PC-9 (cell line): ENCODE measurements at regions not wholly inside any gene's neighbourhood (a gene's known extent, or its start where the extent isn't known, plus 50 kb on each side); places are given as distances from the start of the nearest gene placed in this dataset.

ENCODE experiments used
- BruUV-seq: library from RNA; stranded (reverse); fragments of 400-500 nt; replicated peaks from 2 replicates; lab custom pipeline; 2021; lab: Mats Ljungman, UMichigan
- CTCF ChIA-PET: fragments of 300-600 bp; sonication (Branson Sonifier 250); formaldehyde crosslinking; loops from one replicate; lab custom pipeline; 2022; ENCODE audit warnings: antibody characterized with exemption; lab: Charles Lee
- POLR2A ChIA-PET: fragments of 300-600 bp; sonication (Branson Sonifier 250); formaldehyde crosslinking; loops from one replicate; lab custom pipeline; 2022; ENCODE audit warnings: antibody characterized with exemption; ENCODE audit not compliant: unreplicated experiment; lab: Charles Lee
- DNase-seq, 2 experiments: peaks; one replicate each; pipeline versions ENCODE4 v3.0.0 to v3.0.0-alpha.2; 2015 to 2022; ENCODE audit warnings: mixed read lengths in 1 of 2
- H2AFZ ChIP-seq: fragments of 200-600 bp; sonication (generic); 2 replicates; pipeline ENCODE4 v1.8.1; 2017; ENCODE audit warnings: antibody characterized with exemption
- H3F3A ChIP-seq: fragments of 200-600 bp; sonication (generic); 2 replicates; pipeline ENCODE4 v1.8.1; 2017; ENCODE audit warnings: antibody characterized with exemption, mild to moderate bottlenecking, low read depth; ENCODE audit not compliant: insufficient read depth
- H3K27ac ChIP-seq: fragments of 200-600 bp; sonication (generic); 2 replicates; pipeline ENCODE4 v1.6.1; 2016; ENCODE audit warnings: mixed run types
- H3K27me3 ChIP-seq: fragments of 200-600 bp; sonication (generic); 2 replicates; pipeline ENCODE4 v1.6.1; 2016; ENCODE audit warnings: low read depth, mixed run types; ENCODE audit not compliant: insufficient read depth
- H3K36me3 ChIP-seq: fragments of 200-600 bp; sonication (generic); 2 replicates; pipeline ENCODE4 v1.6.1; 2016; ENCODE audit warnings: low read depth, mixed run types
- H3K4me1 ChIP-seq: fragments of 200-600 bp; sonication (generic); replicated peaks from 2 replicates; pipeline ENCODE4 v1.6.1; 2016; ENCODE audit warnings: mixed run types; ENCODE audit not compliant: insufficient read depth
- H3K4me2 ChIP-seq: fragments of 200-600 bp; sonication (generic); 2 replicates; pipeline ENCODE4 v1.6.1; 2017; ENCODE audit warnings: mixed run types
- H3K4me3 ChIP-seq: fragments of 200-600 bp; sonication (generic); 2 replicates; pipeline ENCODE4 v1.6.1; 2016; ENCODE audit warnings: mixed run types
- H3K79me2 ChIP-seq: fragments of 200-600 bp; sonication (generic); 2 replicates; pipeline ENCODE4 v1.6.1; 2017; ENCODE audit warnings: low read depth, mixed run types
- H3K9me2 ChIP-seq: fragments of 200-600 bp; sonication (generic); 2 replicates; pipeline ENCODE4 v1.8.1; 2017; ENCODE audit warnings: mild to moderate bottlenecking; ENCODE audit not compliant: insufficient read depth
- H3K9me3 ChIP-seq: fragments of 200-600 bp; sonication (generic); 2 replicates; pipeline ENCODE4 v1.8.1; 2016; ENCODE audit warnings: low read depth; ENCODE audit not compliant: insufficient read depth
- H4K20me1 ChIP-seq: fragments of 200-600 bp; sonication (generic); 2 replicates; pipeline ENCODE4 v1.8.1; 2017; ENCODE audit not compliant: insufficient read depth
- CTCF ChIP-seq: fragments of 200-600 bp; sonication (generic); conservative IDR thresholded peaks from 2 replicates; pipeline ENCODE4 v1.6.1; 2017; ENCODE audit warnings: mixed run types, antibody characterized with exemption, mild to moderate bottlenecking, moderate library complexity
- EZH2 ChIP-seq: fragments of 200-600 bp; sonication (generic); IDR thresholded peaks from 2 replicates; pipeline ENCODE4 v1.8.0; 2017; ENCODE audit warnings: antibody characterized with exemption, low read depth
- intact Hi-C: fragments of 100-400 bp; cut with micrococcal nuclease; formaldehyde crosslinking; loops from one replicate; pipeline ENCODE4 v1.10.0; 2022; ENCODE audit not compliant: unreplicated experiment

GRCh38 chr4:24140892-24141291, 251.0 kb upstream of the PPARGC1A start:
- Histone ChIP-seq H3K27ac (no peak overlapping the region), H2AFZ (no peak overlapping the region), H3K4me2 (no peak overlapping the region), H3K79me2 (no peaks in the 10 kb centered on the region), H3K4me3 (no peak overlapping the region), H3F3A (no peaks in the 10 kb centered on the region), H4K20me1 (no peaks in the 10 kb centered on the region), H3K9me3 (no peaks in the 10 kb centered on the region), H3K4me1 (no peaks in the 10 kb centered on the region), H3K27me3 (0 out of 2 replicates have a peak, but pooled peaks cover 8% of the 10 kb centered on the region), H3K36me3 (no peaks in the 10 kb centered on the region), H3K9me2 (no peaks in the 10 kb centered on the region)
- ChIA-PET CTCF (no interaction called here), POLR2A (no interaction called here)
- no TSS peak for BruUV-seq
- TF ChIP-seq EZH2 (no peak), CTCF (no peak)
- no peak for DNase-seq
- intact Hi-C loops: no loop called here

- Histone ChIP-seq H3K36me3 (no peaks in the 10 kb centered on the region), H3K79me2 (no peaks in the 10 kb centered on the region), H3K4me3 (no peak overlapping the region), H3K9me3 (no peaks in the 10 kb centered on the region), H3F3A (no peaks in the 10 kb centered on the region), H3K4me1 (no peaks in the 10 kb centered on the region), H3K4me2 (no peak overlapping the region), H4K20me1 (no peaks in the 10 kb centered on the region), H2AFZ (no peak overlapping the region), H3K27me3 (peaks cover 16% of the 10 kb centered on the region; the same call in 1 of the 2 replicates), H3K9me2 (no peaks in the 10 kb centered on the region), H3K27ac (no peak overlapping the region)
- CTCF ChIA-PET: no interaction called here
- BruUV-seq: no TSS peak
- intact Hi-C loops: no loop called here
- DNase-seq: no peak
- POLR2A ChIA-PET: no interaction called here
- no peak for TF ChIP-seq EZH2
- no peak for TF ChIP-seq CTCF
Measured at GRCh38 chr4:24137671-24138601, 248.1 kb upstream of the PPARGC1A start.

GRCh38 chr4:24131954-24132673, 242.3 kb upstream of the PPARGC1A start:
- ChIA-PET POLR2A (no interaction called here), CTCF (no interaction called here)
- TF ChIP-seq EZH2 (no peak), CTCF (no peak)
- Histone ChIP-seq H3K9me3 (no peaks in the 10 kb centered on the region), H3K4me3 (no peak overlapping the region), H3K27me3 (peaks cover 8% of the 10 kb centered on the region; the same call in 1 of the 2 replicates), H3K4me2 (no peak overlapping the region), H3K4me1 (no peaks in the 10 kb centered on the region), H3K9me2 (no peaks in the 10 kb centered on the region), H2AFZ (no peak overlapping the region), H3K27ac (no peak overlapping the region), H3K79me2 (no peaks in the 10 kb centered on the region), H4K20me1 (no peaks in the 10 kb centered on the region), H3F3A (no peaks in the 10 kb centered on the region), H3K36me3 (no peaks in the 10 kb centered on the region)
- BruUV-seq: no TSS peak
- intact Hi-C loops: no loop called here
- no peak for DNase-seq
